ENCODE measurements at regions not wholly inside any gene's neighbourhood (a gene's known extent, or its start where the extent isn't known, plus 50 kb on each side); places are given as distances from the start of the nearest gene placed in this dataset.

DNA sequence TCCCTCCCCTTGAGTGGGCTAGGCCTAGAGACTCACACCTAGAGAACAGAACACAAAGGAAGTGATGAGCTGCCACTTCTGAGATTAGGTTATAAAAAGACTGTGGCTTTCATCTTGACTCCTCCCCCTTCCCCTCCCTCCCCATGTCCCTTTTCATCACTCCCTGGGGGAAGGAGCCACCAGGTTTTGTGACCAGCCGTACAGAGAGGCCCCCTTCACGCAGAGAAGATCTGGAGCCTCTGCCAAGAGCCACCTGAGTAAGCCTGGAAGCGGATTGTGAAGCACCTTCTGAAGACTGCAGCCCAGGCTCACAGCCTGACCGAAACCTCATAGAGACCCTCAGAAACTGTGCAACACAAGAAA, 118.4 kb upstream of the NXT1 start:
- POLR2A ChIA-PET (ENCODE audit: unreplicated experiment): no interaction called here
- intact Hi-C loops (cut with micrococcal nuclease): no loop called here

More for the DNA sequence above, 118.4 kb upstream of the NXT1 start:
- H3K23ac ChIP-seq (ENCODE audit: low read depth, low read length): no peak overlapping the region
- H3K27me3 ChIP-seq (ENCODE audit: control insufficient read depth, insufficient read depth, low read length): peaks cover 6% of the 10 kb centered on the region
- no CpG with 5 or more reads among the region's 4 CpGs for WGBS, 2 experiments (ENCODE audit: extremely low coverage in 2 of 2, insufficient read length in 1 of 2)
- H4K8ac ChIP-seq (ENCODE audit: low read depth in 2 of 2, low read length in 2 of 2): no peak overlapping the region; a peak in 1 of 4 replicates
- H2BK120ac ChIP-seq (ENCODE audit: low read depth, low read length): no peak overlapping the region
- H4K20me1 ChIP-seq (ENCODE audit: insufficient read depth, low read length): no peaks in the 10 kb centered on the region
- in situ Hi-C loops (cut with MboI; ENCODE audit: low sequenced_read_pairs) (loop anchor here (10.0 kb wide), 1 partner anchor 537 kb away; no protein-coding TSS in a partner anchor), dilution Hi-C loops (cut with HindIII; ENCODE audit: low sequenced_read_pairs, unreplicated experiment) (no loop called here)
- no peak overlapping the region for H2AK9ac ChIP-seq (replicated peaks; ENCODE audit: low read depth, low read length, poor library complexity)
- DNase-seq (no peak), ATAC-seq (ENCODE audit: low read depth) (no peak)
- no peak overlapping the region for H3K56ac ChIP-seq (ENCODE audit: extremely low read depth, insufficient read depth, low read length)
- no peak overlapping the region for H4K5ac ChIP-seq (ENCODE audit: low read depth, low read length)
- no peak overlapping the region for H3K27ac ChIP-seq (ENCODE audit: insufficient read depth, low read length)
- H4K91ac ChIP-seq (ENCODE audit: insufficient read depth, low read depth, low read length): no peak overlapping the region
- H3K9me1 ChIP-seq (ENCODE audit: insufficient read depth, low read length): peaks cover 7% of the 10 kb centered on the region
- CTCF ChIA-PET: interaction anchor here (0.8 kb wide), 2 partner anchors 20 to 540 kb away, joined by 3 read pairs; no protein-coding TSS in a partner anchor
- 0 out of 2 replicates have a peak, but pooled peaks cover 4% of the 10 kb centered on the region for H3K9me3 ChIP-seq (ENCODE audit: control insufficient read depth, insufficient read depth, low read length)
- H3K79me1 ChIP-seq (ENCODE audit: low read depth in 1 of 2, low read length in 2 of 2): no peaks in the 10 kb centered on the region
- H3K4me1 ChIP-seq (ENCODE audit: control insufficient read depth, insufficient read depth, low read length): peaks cover 14% of the 10 kb centered on the region
- no peak overlapping the region for H2AFZ ChIP-seq (replicated peaks; ENCODE audit: low read length, poor library complexity)
- H3K36me3 ChIP-seq (ENCODE audit: control insufficient read depth, insufficient read depth, low read length): no peaks in the 10 kb centered on the region
- H3K4me3 ChIP-seq (ENCODE audit: insufficient read depth, low read depth, low read length): no peak overlapping the region
- BruUV-seq (replicated peaks): no TSS peak
- TF ChIP-seq MAZ (IDR thresholded peaks at IDR 0.05; ENCODE audit: borderline replicate concordance, low read depth, low read length) (no peak), SMC3 (IDR thresholded peaks at IDR 0.05; ENCODE audit: low read depth, low read length) (no peak), NFE2L2 (IDR thresholded peaks at IDR 0.05; ENCODE audit: low read depth, low read length) (no peak), MAFK (IDR thresholded peaks at IDR 0.05; ENCODE audit: low read depth, low read length) (no peak), CHD1 (IDR thresholded peaks at IDR 0.05; ENCODE audit: low read depth, low read length) (no peak), CEBPB (IDR thresholded peaks at IDR 0.05; ENCODE audit: low read depth, low read length) (no peak)
- TF ChIP-seq, protein P1, sequence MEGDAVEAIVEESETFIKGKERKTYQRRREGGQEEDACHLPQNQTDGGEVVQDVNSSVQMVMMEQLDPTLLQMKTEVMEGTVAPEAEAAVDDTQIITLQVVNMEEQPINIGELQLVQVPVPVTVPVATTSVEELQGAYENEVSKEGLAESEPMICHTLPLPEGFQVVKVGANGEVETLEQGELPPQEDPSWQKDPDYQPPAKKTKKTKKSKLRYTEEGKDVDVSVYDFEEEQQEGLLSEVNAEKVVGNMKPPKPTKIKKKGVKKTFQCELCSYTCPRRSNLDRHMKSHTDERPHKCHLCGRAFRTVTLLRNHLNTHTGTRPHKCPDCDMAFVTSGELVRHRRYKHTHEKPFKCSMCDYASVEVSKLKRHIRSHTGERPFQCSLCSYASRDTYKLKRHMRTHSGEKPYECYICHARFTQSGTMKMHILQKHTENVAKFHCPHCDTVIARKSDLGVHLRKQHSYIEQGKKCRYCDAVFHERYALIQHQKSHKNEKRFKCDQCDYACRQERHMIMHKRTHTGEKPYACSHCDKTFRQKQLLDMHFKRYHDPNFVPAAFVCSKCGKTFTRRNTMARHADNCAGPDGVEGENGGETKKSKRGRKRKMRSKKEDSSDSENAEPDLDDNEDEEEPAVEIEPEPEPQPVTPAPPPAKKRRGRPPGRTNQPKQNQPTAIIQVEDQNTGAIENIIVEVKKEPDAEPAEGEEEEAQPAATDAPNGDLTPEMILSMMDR (conservative IDR thresholded peaks at IDR 0.05; ENCODE audit: low read depth, low read length): no peak
- TF ChIP-seq, protein P2, sequence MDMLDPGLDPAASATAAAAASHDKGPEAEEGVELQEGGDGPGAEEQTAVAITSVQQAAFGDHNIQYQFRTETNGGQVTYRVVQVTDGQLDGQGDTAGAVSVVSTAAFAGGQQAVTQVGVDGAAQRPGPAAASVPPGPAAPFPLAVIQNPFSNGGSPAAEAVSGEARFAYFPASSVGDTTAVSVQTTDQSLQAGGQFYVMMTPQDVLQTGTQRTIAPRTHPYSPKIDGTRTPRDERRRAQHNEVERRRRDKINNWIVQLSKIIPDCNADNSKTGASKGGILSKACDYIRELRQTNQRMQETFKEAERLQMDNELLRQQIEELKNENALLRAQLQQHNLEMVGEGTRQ (IDR thresholded peaks at IDR 0.05; ENCODE audit: low read depth, low read length): no peak
- no peak overlapping the region for H2AK5ac ChIP-seq (ENCODE audit: low read depth, low read length)
- H2BK20ac ChIP-seq (ENCODE audit: low read depth, low read length): no peak overlapping the region
- H3K18ac ChIP-seq (ENCODE audit: low read depth, low read length): no peak overlapping the region
- H3K4ac ChIP-seq (ENCODE audit: low read depth, low read length): no peak overlapping the region
- no peak overlapping the region; the same call in 2 of the 3 replicates for H2BK15ac ChIP-seq (ENCODE audit: low read depth, low read length)
- H3K4me2 ChIP-seq (ENCODE audit: low read depth, low read length): no peak overlapping the region
- H3K9ac ChIP-seq (ENCODE audit: low read depth, low read length): no peak overlapping the region
- H3K14ac ChIP-seq (replicated peaks; ENCODE audit: low read depth, low read length): no peak overlapping the region
- H2BK5ac ChIP-seq (ENCODE audit: low read depth, low read length, poor library complexity, severe bottlenecking): no peak overlapping the region
